ENCODE measurements at regions not wholly inside any gene's neighbourhood (a gene's known extent, or its start where the extent isn't known, plus 50 kb on each side); places are given as distances from the start of the nearest gene placed in this dataset.

DNA sequence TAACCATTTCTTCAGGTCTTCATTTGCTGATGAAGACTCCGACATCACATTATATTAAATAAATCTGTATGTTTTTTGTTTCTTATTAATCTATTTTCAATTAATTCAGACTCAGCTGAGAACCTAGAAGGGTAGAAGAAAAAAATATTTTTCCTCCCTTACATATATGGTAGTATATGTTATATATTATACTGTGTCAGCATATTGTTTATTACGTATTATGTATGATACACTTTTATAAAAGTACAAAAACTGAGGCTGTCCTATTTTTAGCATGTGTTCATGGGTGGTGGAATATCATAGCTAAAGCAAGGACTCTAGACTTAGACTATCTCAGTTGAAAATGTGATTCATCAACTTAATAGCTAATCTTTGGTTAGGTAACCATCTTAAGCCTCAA is 149.3 kb downstream of the CENPC start:
- WGBS (ENCODE audit: low lambda C conversion rate): 3% methylated on average over 2 of the region's 2 CpGs
- H3K27ac ChIP-seq (ENCODE audit: extremely low read length, insufficient read depth, low read length): no peak overlapping the region
- H2AFZ ChIP-seq (ENCODE audit: low read length): no peak overlapping the region
- H3K9me3 ChIP-seq (ENCODE audit: low read length): no peaks in the 10 kb centered on the region
- H3K4me1 ChIP-seq (ENCODE audit: insufficient read depth, low read length): no peaks in the 10 kb centered on the region
- no peak overlapping the region for H3K4me2 ChIP-seq (ENCODE audit: low read depth, low read length)
- 0 out of 5 replicates have a peak, but pooled peaks cover 0 to 3% of the 10 kb centered on the region in 2 experiments for H3K27me3 ChIP-seq (ENCODE audit: control insufficient read depth in 1 of 2, insufficient read depth in 2 of 2, low read length in 2 of 2)
- no TSS peak for BruUV-seq (replicated peaks)
- ChIA-PET CTCF (ENCODE audit: low intra/inter-chr PET ratio, low total read pairs) (no interaction called here), POLR2A (no interaction called here)
- H3K79me2 ChIP-seq (ENCODE audit: insufficient read depth, low read length): no peaks in the 10 kb centered on the region
- H3K9ac ChIP-seq (ENCODE audit: insufficient read depth, low read depth, low read length): no peak overlapping the region
- DNase-seq (ENCODE audit: low spot score) (no peak), FAIRE-seq (no peak), ATAC-seq (no peak)
- in situ Hi-C loops (cut with HindIII; ENCODE audit: extremely low pct_ligation_motif_present, low pct_unique_long_range_greater_than_20kb): no loop called here
- H4K20me1 ChIP-seq (ENCODE audit: insufficient read depth, low read length): no peaks in the 10 kb centered on the region
- no peak overlapping the region for H3K4me3 ChIP-seq (replicated peaks in 1 of 3; ENCODE audit: insufficient read depth in 1 of 3, low read depth in 2 of 3, low read length in 3 of 3)
- TF ChIP-seq MAFK (conservative IDR thresholded peaks at IDR 0.05 in 1 of 2, IDR thresholded peaks at IDR 0.05 in 1 of 2; ENCODE audit: low read length in 2 of 2) (peak; percentile 14 to 80; a peak in 2 of 4 replicates), NAIF1 (CRISPR knock-in tag; IDR thresholded peaks at IDR 0.05; ENCODE audit: borderline replicate concordance) (no peak), MAFF (IDR thresholded peaks at IDR 0.05; ENCODE audit: low read depth, low read length) (peak; percentile 59; the same call in 1 of the 2 replicates)
- intact Hi-C loops (cut with micrococcal nuclease; ENCODE audit: unreplicated experiment): no loop called here
- H3K36me3 ChIP-seq (replicated peaks in 1 of 2; ENCODE audit: control insufficient read depth in 1 of 2, insufficient read depth in 2 of 2, low read length in 2 of 2): no peaks in the 10 kb centered on the region

- H3K27ac ChIP-seq (ENCODE audit: extremely low read length, insufficient read depth, low read length): no peak overlapping the region
- 0 out of 5 replicates have a peak, but pooled peaks cover 0 to 3% of the 10 kb centered on the region in 2 experiments for H3K27me3 ChIP-seq (ENCODE audit: control insufficient read depth in 1 of 2, insufficient read depth in 2 of 2, low read length in 2 of 2)
- H3K4me2 ChIP-seq (ENCODE audit: low read depth, low read length): no peak overlapping the region
- H3K79me2 ChIP-seq (ENCODE audit: insufficient read depth, low read length): no peaks in the 10 kb centered on the region
- WGBS (ENCODE audit: low lambda C conversion rate): 0% methylated on average over 3 of the region's 3 CpGs
- no peak overlapping the region for H2AFZ ChIP-seq (ENCODE audit: low read length)
- no peak overlapping the region for H3K9ac ChIP-seq (ENCODE audit: insufficient read depth, low read depth, low read length)
- POLR2A ChIA-PET: no interaction called here
- in situ Hi-C loops (cut with HindIII; ENCODE audit: extremely low pct_ligation_motif_present, low pct_unique_long_range_greater_than_20kb) (no loop called here), intact Hi-C loops (cut with micrococcal nuclease; ENCODE audit: unreplicated experiment) (no loop called here)
- H3K4me1 ChIP-seq (ENCODE audit: insufficient read depth, low read length): no peaks in the 10 kb centered on the region
- H3K36me3 ChIP-seq (replicated peaks in 1 of 2; ENCODE audit: control insufficient read depth in 1 of 2, insufficient read depth in 2 of 2, low read length in 2 of 2): no peaks in the 10 kb centered on the region
- no peak for ATAC-seq
- FAIRE-seq: no peak
- no TSS peak for BruUV-seq (replicated peaks)
- H4K20me1 ChIP-seq (ENCODE audit: insufficient read depth, low read length): no peaks in the 10 kb centered on the region
- no peaks in the 10 kb centered on the region for H3K9me3 ChIP-seq (ENCODE audit: low read length)
- CTCF ChIA-PET (ENCODE audit: low intra/inter-chr PET ratio, low total read pairs): no interaction called here
- no peak for DNase-seq (ENCODE audit: low spot score)
- no peak overlapping the region for H3K4me3 ChIP-seq (replicated peaks in 1 of 3; ENCODE audit: insufficient read depth in 1 of 3, low read depth in 2 of 3, low read length in 3 of 3)
- TF ChIP-seq ZFP36 (IDR thresholded peaks at IDR 0.05; ENCODE audit: borderline replicate concordance, low read depth, low read length, partially characterized antibody): no peak
- no peak for TF ChIP-seq MIER3 (CRISPR knock-in tag; IDR thresholded peaks at IDR 0.05; ENCODE audit: borderline replicate concordance)
- no peak for TF ChIP-seq DMTF1 (CRISPR knock-in tag; IDR thresholded peaks at IDR 0.05)
- TF ChIP-seq ZNF331 (CRISPR knock-in tag; IDR thresholded peaks at IDR 0.05): no peak
- TF ChIP-seq, protein P1, sequence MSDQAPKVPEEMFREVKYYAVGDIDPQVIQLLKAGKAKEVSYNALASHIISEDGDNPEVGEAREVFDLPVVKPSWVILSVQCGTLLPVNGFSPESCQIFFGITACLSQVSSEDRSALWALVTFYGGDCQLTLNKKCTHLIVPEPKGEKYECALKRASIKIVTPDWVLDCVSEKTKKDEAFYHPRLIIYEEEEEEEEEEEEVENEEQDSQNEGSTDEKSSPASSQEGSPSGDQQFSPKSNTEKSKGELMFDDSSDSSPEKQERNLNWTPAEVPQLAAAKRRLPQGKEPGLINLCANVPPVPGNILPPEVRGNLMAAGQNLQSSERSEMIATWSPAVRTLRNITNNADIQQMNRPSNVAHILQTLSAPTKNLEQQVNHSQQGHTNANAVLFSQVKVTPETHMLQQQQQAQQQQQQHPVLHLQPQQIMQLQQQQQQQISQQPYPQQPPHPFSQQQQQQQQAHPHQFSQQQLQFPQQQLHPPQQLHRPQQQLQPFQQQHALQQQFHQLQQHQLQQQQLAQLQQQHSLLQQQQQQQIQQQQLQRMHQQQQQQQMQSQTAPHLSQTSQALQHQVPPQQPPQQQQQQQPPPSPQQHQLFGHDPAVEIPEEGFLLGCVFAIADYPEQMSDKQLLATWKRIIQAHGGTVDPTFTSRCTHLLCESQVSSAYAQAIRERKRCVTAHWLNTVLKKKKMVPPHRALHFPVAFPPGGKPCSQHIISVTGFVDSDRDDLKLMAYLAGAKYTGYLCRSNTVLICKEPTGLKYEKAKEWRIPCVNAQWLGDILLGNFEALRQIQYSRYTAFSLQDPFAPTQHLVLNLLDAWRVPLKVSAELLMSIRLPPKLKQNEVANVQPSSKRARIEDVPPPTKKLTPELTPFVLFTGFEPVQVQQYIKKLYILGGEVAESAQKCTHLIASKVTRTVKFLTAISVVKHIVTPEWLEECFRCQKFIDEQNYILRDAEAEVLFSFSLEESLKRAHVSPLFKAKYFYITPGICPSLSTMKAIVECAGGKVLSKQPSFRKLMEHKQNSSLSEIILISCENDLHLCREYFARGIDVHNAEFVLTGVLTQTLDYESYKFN (CRISPR knock-in tag; conservative IDR thresholded peaks at IDR 0.05): no peak
- no peak for TF ChIP-seq CENPX (CRISPR knock-in tag; IDR thresholded peaks at IDR 0.05)
- TF ChIP-seq POGK (CRISPR knock-in tag; conservative IDR thresholded peaks at IDR 0.05): no peak
Observed at GRCh38 chr4:67394879-67395278, 150.4 kb downstream of the CENPC start.

Measured in HepG2 (cell line).